OCI-LY7 (cell line): ENCODE measurements at regions not wholly inside any gene's neighbourhood (a gene's known extent, or its start where the extent isn't known, plus 50 kb on each side); places are given as distances from the start of the nearest gene placed in this dataset.
"Not testable (repeated sequence)": the region's sequence is repeated elsewhere in the genome, so short reads cannot be mapped to it uniquely, and the experiment has no call there.

Source experiments
- CTCF ChIP-seq: fragments of 200-600 bp; sonication (generic); conservative IDR thresholded peaks from 2 replicates; pipeline ENCODE4 v1.5.1; 2014; ENCODE audit warnings: mild to moderate bottlenecking, antibody characterized with exemption, low read length, moderate library complexity, mixed read lengths
- EZH2phosphoT487 ChIP-seq: fragments of 200-600 bp; sonication (generic); IDR thresholded peaks from 2 replicates; pipeline ENCODE4 v1.6.1; 2018; ENCODE audit warnings: low read depth, borderline replicate concordance, mild to moderate bottlenecking, mixed run types, antibody characterized with exemption, low read length, moderate library complexity, mixed read lengths

GRCh38 chr20:30624310-30624709, 633.2 kb upstream of the DEFB115 start:
- TF ChIP-seq CTCF, EZH2phosphoT487: not testable (repeated sequence)
